IMR-90 (cell line): ENCODE measurements at regions not wholly inside any gene's neighbourhood (a gene's known extent, or its start where the extent isn't known, plus 50 kb on each side); places are given as distances from the start of the nearest gene placed in this dataset.

Source experiments
- ATAC-seq: fragments of 200-7000 bp; cut with Tn5 transposase; 2 replicates; pipeline ENCODE4 v1.9.1; 2020; ENCODE audit warnings: low read depth, mild to moderate bottlenecking, moderate library complexity
- BruUV-seq: library from RNA; stranded (reverse); fragments of 400-500 nt; replicated peaks from 2 replicates; lab custom pipeline; 2021; lab: Mats Ljungman, UMichigan
- CTCF ChIA-PET: fragments of 300-600 bp; formaldehyde crosslinking; extraction: SDS; loops from one replicate; lab custom pipeline; 2021; ENCODE audit warnings: antibody characterized with exemption; lab: Yijun Ruan, JAX
- POLR2A ChIA-PET: fragments of 300-600 bp; sonication (Branson Sonifier 250); formaldehyde crosslinking; loops from one replicate; lab custom pipeline; 2022; ENCODE audit warnings: antibody characterized with exemption; ENCODE audit not compliant: unreplicated experiment; lab: Charles Lee
- DNase-seq: peaks from one replicate; pipeline ENCODE4 v3.0.0; 2013
- H2AFZ ChIP-seq: replicated peaks from 2 replicates; pipeline ENCODE3; 2013; ENCODE audit warnings: low read length, mild to moderate bottlenecking; ENCODE audit not compliant: poor library complexity
- H2AK5ac ChIP-seq: 2 replicates; pipeline ENCODE4 v1.6.1; 2013; ENCODE audit warnings: low read depth, low read length, inconsistent platforms
- H2AK9ac ChIP-seq: replicated peaks from 2 replicates; pipeline ENCODE3; 2013; ENCODE audit warnings: mild to moderate bottlenecking, low read depth, low read length, moderate library complexity; ENCODE audit not compliant: poor library complexity
- H2BK120ac ChIP-seq: 2 replicates; pipeline ENCODE4 v1.6.1; 2013; ENCODE audit warnings: low read depth, low read length, inconsistent platforms
- H2BK15ac ChIP-seq: 3 replicates; pipeline ENCODE4 v1.6.1; 2013; ENCODE audit warnings: low read depth, low read length, inconsistent platforms
- H2BK20ac ChIP-seq: 2 replicates; pipeline ENCODE4 v1.6.1; 2013; ENCODE audit warnings: low read depth, mild to moderate bottlenecking, inconsistent platforms, low read length, moderate library complexity
- H2BK5ac ChIP-seq: 2 replicates; pipeline ENCODE4 v1.6.1; 2013; ENCODE audit warnings: mild to moderate bottlenecking, low read depth, low read length, inconsistent platforms; ENCODE audit not compliant: poor library complexity, severe bottlenecking
- H3K14ac ChIP-seq: replicated peaks from 2 replicates; pipeline ENCODE4 v1.6.1; 2013; ENCODE audit warnings: low read depth, low read length, inconsistent platforms
- H3K18ac ChIP-seq: 2 replicates; pipeline ENCODE4 v1.6.1; 2013; ENCODE audit warnings: low read depth, low read length, control low read depth
- H3K23ac ChIP-seq: 2 replicates; pipeline ENCODE4 v1.6.1; 2013; ENCODE audit warnings: low read depth, low read length, inconsistent platforms
- H3K27ac ChIP-seq: 2 replicates; pipeline ENCODE4 v1.5.1; 2013; ENCODE audit warnings: mild to moderate bottlenecking, control low read depth, low read length; ENCODE audit not compliant: insufficient read depth
- H3K27me3 ChIP-seq: 2 replicates; pipeline ENCODE4 v1.6.1; 2013; ENCODE audit warnings: low read length; ENCODE audit not compliant: control insufficient read depth, insufficient read depth
- H3K36me3 ChIP-seq: 2 replicates; pipeline ENCODE4 v1.6.1; 2013; ENCODE audit warnings: low read length, mixed read lengths; ENCODE audit not compliant: control insufficient read depth, insufficient read depth
- H3K4ac ChIP-seq: 2 replicates; pipeline ENCODE4 v1.6.1; 2013; ENCODE audit warnings: low read depth, low read length, inconsistent platforms
- H3K4me1 ChIP-seq: 2 replicates; pipeline ENCODE4 v1.6.1; 2013; ENCODE audit warnings: low read length, mixed read lengths; ENCODE audit not compliant: control insufficient read depth, insufficient read depth
- H3K4me2 ChIP-seq: 2 replicates; pipeline ENCODE4 v1.6.1; 2013; ENCODE audit warnings: low read depth, mild to moderate bottlenecking, control low read depth, low read length, moderate library complexity
- H3K4me3 ChIP-seq: 2 replicates; pipeline ENCODE4 v1.5.1; 2013; ENCODE audit warnings: low read depth, mild to moderate bottlenecking, control low read depth, low read length, moderate library complexity; ENCODE audit not compliant: insufficient read depth
- H3K56ac ChIP-seq: 2 replicates; pipeline ENCODE4 v1.6.1; 2013; ENCODE audit warnings: low read length, inconsistent platforms; ENCODE audit not compliant: insufficient read depth; ENCODE audit errors: extremely low read depth
- H3K79me1 ChIP-seq, 2 experiments: 2 replicates each; pipeline ENCODE4 v1.6.1; 2013; ENCODE audit warnings: low read length in 2 of 2, inconsistent platforms in 1 of 2, low read depth in 1 of 2
- H3K9ac ChIP-seq: 2 replicates; pipeline ENCODE4 v1.6.1; 2013; ENCODE audit warnings: low read depth, low read length, control low read depth
- H3K9me1 ChIP-seq: 2 replicates; pipeline ENCODE4 v1.6.1; 2013; ENCODE audit warnings: low read length, inconsistent platforms; ENCODE audit not compliant: insufficient read depth
- H3K9me3 ChIP-seq: 2 replicates; pipeline ENCODE4 v1.6.1; 2013; ENCODE audit warnings: low read length; ENCODE audit not compliant: control insufficient read depth, insufficient read depth
- H4K20me1 ChIP-seq: 2 replicates; pipeline ENCODE4 v1.6.1; 2013; ENCODE audit warnings: low read length, inconsistent platforms; ENCODE audit not compliant: insufficient read depth
- H4K5ac ChIP-seq: 2 replicates; pipeline ENCODE4 v1.6.1; 2013; ENCODE audit warnings: mild to moderate bottlenecking, low read depth, low read length, control low read depth
- H4K8ac ChIP-seq, 2 experiments: 2 replicates each; pipeline ENCODE4 v1.6.1; 2013; ENCODE audit warnings: low read depth in 2 of 2, low read length in 2 of 2, control low read depth in 1 of 2, inconsistent platforms in 1 of 2
- H4K91ac ChIP-seq: 2 replicates; pipeline ENCODE4 v1.6.1; 2013; ENCODE audit warnings: low read depth, low read length, inconsistent platforms; ENCODE audit not compliant: insufficient read depth
- CEBPB ChIP-seq: IDR thresholded peaks from 2 replicates; pipeline ENCODE4 v1.6.1; 2012; ENCODE audit warnings: low read depth, low read length, improper control_type of control experiment
- ELK1 ChIP-seq: fragments of 150-350 bp; IDR thresholded peaks from 2 replicates; pipeline ENCODE4 v1.6.1; 2016; ENCODE audit warnings: low read depth, mild to moderate bottlenecking, low read length, moderate library complexity, borderline replicate concordance
- FOS ChIP-seq: fragments of 150-350 bp; IDR thresholded peaks from 2 replicates; pipeline ENCODE4 v1.6.1; 2016; ENCODE audit warnings: low read depth, low read length
- RCOR1 ChIP-seq: IDR thresholded peaks from 2 replicates; pipeline ENCODE4 v1.6.1; 2012; ENCODE audit warnings: mild to moderate bottlenecking, low read length, improper control_type of control experiment; ENCODE audit not compliant: insufficient replicate concordance
- RFX5 ChIP-seq: IDR thresholded peaks from 2 replicates; pipeline ENCODE4 v1.8.0; 2012; ENCODE audit warnings: low read depth, mild to moderate bottlenecking, low read length, moderate library complexity
- WGBS, 2 experiments: methylation state at CpG; one replicate each; pipeline versions ENCODE4 v1.1.5 to v1.1.7; 2013; ENCODE audit warnings: missing lambda C conversion rate in 2 of 2; ENCODE audit not compliant: insufficient read length in 1 of 2; ENCODE audit errors: extremely low coverage in 2 of 2; 5-methylcytosine and 5-hydroxymethylcytosine counted together
- dilution Hi-C: fragments of 300-500 bp; cut with HindIII; formaldehyde crosslinking; loops from one replicate; pipeline ENCODE4 v1.14.3; 2018; ENCODE audit warnings: low sequenced_read_pairs; ENCODE audit not compliant: unreplicated experiment
- in situ Hi-C: fragments of 300-500 bp; cut with MboI; formaldehyde crosslinking; loops from 3 replicates; pipeline ENCODE4 v1.14.3; 2019; ENCODE audit warnings: low sequenced_read_pairs, inconsistent platforms, mixed read lengths
- intact Hi-C: fragments of 100-400 bp; cut with micrococcal nuclease; formaldehyde crosslinking; loops from 2 replicates; pipeline ENCODE4 v1.10.0; 2022
- TF ChIP-seq, protein P1 (sequence below): fragments of 150-350 bp; IDR thresholded peaks from 2 replicates; pipeline ENCODE4 v1.6.1; 2017; ENCODE audit warnings: mild to moderate bottlenecking, antibody characterized with exemption, low read length, low read depth

- peak overlapping the region; percentile 97 for H3K4ac ChIP-seq
- H4K20me1 ChIP-seq, result no peaks in the 10 kb centered on the region
- H2BK20ac ChIP-seq, result peak overlapping the region; percentile 98
- H3K23ac ChIP-seq, result peak overlapping the region; percentile 95; the same call in 1 of the 2 replicates
- H3K79me1 ChIP-seq, result no peaks in the 10 kb centered on the region
- intact Hi-C loops (loop anchor here (2.0 kb wide), 1 partner anchor 54 kb away; no protein-coding TSS in a partner anchor), dilution Hi-C loops (no loop called here), in situ Hi-C loops (no loop called here)
- no peak overlapping the region for H2AFZ ChIP-seq
- ChIA-PET POLR2A (no interaction called here), CTCF (interaction anchor here (0.6 kb wide), 1 partner anchor 1155 kb away, joined by 3 read pairs; no protein-coding TSS in a partner anchor)
- H4K5ac ChIP-seq, result peak overlapping the region; percentile 83
- no peaks in the 10 kb centered on the region for H3K36me3 ChIP-seq
- TF ChIP-seq FOS (no peak), CEBPB (peak; percentile 30), RFX5 (no peak), ELK1 (no peak), RCOR1 (no peak)
- TF ChIP-seq, protein P1, sequence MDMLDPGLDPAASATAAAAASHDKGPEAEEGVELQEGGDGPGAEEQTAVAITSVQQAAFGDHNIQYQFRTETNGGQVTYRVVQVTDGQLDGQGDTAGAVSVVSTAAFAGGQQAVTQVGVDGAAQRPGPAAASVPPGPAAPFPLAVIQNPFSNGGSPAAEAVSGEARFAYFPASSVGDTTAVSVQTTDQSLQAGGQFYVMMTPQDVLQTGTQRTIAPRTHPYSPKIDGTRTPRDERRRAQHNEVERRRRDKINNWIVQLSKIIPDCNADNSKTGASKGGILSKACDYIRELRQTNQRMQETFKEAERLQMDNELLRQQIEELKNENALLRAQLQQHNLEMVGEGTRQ, result no peak
- ATAC-seq (no peak), DNase-seq (peak; percentile 47)
- H4K91ac ChIP-seq, result peak overlapping the region; percentile 97
- peak overlapping the region; percentile 95 for H3K18ac ChIP-seq
- H3K9me1 ChIP-seq, result no peaks in the 10 kb centered on the region
- H3K9ac ChIP-seq, result no peak overlapping the region
- peak overlapping the region; percentile 86 to 94 for H4K8ac ChIP-seq
- H3K4me3 ChIP-seq, result no peak overlapping the region
- peaks cover 7% of the 10 kb centered on the region for H3K4me1 ChIP-seq
- H3K14ac ChIP-seq, result peak overlapping the region; percentile 94
- no peak overlapping the region for H3K4me2 ChIP-seq
- H2BK120ac ChIP-seq, result peak overlapping the region; percentile 100
- H3K27me3 ChIP-seq, result no peaks in the 10 kb centered on the region
- peak overlapping the region; percentile 89; the same call in 1 of the 2 replicates for H3K56ac ChIP-seq
- BruUV-seq, result no TSS peak
- WGBS, 2 experiments, result no CpG with 5 or more reads among the region's 3 CpGs
- H3K9me3 ChIP-seq, result no peaks in the 10 kb centered on the region
- peak overlapping the region; percentile 66 for H3K27ac ChIP-seq
- H2AK9ac ChIP-seq, result peak overlapping the region; percentile 31
- peak overlapping the region; percentile 92; the same call in 2 of the 3 replicates for H2BK15ac ChIP-seq
- H2AK5ac ChIP-seq, result peak overlapping the region; percentile 99
- H2BK5ac ChIP-seq, result peak overlapping the region; percentile 96
These were observed 272.5 kb downstream of the C12orf50 start for GRCh38 chr12:87756721-87757120.
